Urinary bladder (tissue), 3 donors: ENCODE measurements at regions not wholly inside any gene's neighbourhood (a gene's known extent, or its start where the extent isn't known, plus 50 kb on each side); places are given as distances from the start of the nearest gene placed in this dataset.
A peak's percentile ranks its signal among the peaks of the same experiment; 100 is the strongest.

ENCODE experiments used
- DNase-seq: peaks from one replicate; pipeline ENCODE4 v3.0.0-alpha.2; 2015; ENCODE audit errors: extremely low spot score
- H3K27ac ChIP-seq: one replicate; pipeline ENCODE4 v1.5.1; 2013; ENCODE audit warnings: low read depth, mild to moderate bottlenecking, moderate library complexity
- H3K36me3 ChIP-seq: one replicate; pipeline ENCODE4 v1.6.1; 2013; ENCODE audit warnings: mild to moderate bottlenecking, moderate library complexity; ENCODE audit not compliant: insufficient read depth
- H3K4me1 ChIP-seq: one replicate; pipeline ENCODE4 v1.6.1; 2013; ENCODE audit warnings: mild to moderate bottlenecking, moderate library complexity; ENCODE audit not compliant: insufficient read depth
- H3K4me3 ChIP-seq: one replicate; pipeline ENCODE4 v1.5.1; 2013; ENCODE audit warnings: low read depth, low read length
- WGBS: extraction: QIAGEN DNeasy Blood & Tissue Kit; methylation state at CpG from one replicate; pipeline ENCODE4 v1.1.7; 2013; 5-methylcytosine and 5-hydroxymethylcytosine counted together
- donor health status: healthy with polysubstance abuse.
- donor health status: healthy.

DNA sequence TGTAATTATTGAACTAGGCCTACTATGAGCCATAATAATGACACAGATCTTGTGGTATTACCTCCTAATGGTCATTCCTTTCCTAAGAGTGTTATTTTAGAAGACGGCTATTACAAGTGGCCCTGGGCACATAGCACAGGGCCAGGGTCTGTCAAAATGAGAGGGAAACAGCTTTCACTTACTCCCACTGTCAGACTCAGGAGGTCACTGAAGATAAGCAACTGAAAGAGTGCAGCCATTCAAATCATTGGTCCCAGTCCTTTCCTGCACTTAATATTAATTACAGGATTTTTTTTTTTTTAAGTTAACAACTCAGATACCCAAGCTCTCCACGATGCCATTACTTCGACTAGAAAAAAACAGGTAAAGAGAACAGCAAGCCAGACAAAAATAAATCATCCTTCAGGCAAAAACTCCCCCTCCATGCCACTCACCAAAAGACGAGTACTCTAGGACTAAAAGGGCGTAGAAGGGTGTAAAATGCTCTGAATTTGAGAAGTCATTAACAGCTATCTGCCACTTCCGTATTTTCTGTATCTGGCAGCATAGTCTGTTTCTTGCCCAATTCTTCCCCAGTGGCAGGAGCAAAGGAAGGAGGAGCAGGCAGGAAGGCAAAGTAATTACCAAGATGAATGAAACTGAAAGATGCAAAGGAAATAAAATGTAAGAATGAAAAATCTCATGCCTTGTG lies 87.4 kb downstream of the ZNF608 start:
- H3K4me1 ChIP-seq: no peaks in the 10 kb centered on the region
- DNase-seq: no peak
- H3K36me3 ChIP-seq: no peaks in the 10 kb centered on the region
- H3K27ac ChIP-seq: no peak overlapping the region
- no peak overlapping the region for H3K4me3 ChIP-seq
- WGBS: 82% methylated on average over 6 of the region's 6 CpGs

DNA sequence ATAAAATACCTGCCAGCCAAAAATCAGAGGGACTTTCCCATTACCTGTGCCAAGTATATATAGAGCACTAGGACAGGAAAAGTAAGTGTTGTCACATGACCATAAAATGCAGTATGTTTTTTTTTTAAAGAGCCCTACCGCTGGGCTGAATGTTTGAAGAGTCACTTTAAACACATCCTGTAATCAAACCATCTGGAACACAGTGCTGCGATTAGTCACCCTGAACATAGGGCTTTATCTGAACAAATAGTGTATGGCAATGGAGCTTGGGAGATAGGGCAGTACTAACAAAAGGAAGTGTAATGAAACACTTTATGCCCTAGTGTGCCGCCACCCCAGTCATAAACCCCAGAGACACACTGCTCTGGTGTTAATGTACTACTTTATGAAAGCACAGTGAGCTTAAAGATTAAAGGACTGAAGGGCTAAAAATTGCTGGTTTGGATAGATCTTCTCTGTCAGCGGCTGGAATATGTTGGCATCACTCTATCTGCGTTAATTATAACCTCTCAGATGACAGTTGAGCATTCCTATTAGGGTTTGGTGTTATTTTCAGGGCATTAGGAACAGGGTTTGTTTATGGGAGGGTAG lies 90.4 kb downstream of the ZNF608 start:
- peaks cover 1% of the 10 kb centered on the region for H3K4me1 ChIP-seq

DNA sequence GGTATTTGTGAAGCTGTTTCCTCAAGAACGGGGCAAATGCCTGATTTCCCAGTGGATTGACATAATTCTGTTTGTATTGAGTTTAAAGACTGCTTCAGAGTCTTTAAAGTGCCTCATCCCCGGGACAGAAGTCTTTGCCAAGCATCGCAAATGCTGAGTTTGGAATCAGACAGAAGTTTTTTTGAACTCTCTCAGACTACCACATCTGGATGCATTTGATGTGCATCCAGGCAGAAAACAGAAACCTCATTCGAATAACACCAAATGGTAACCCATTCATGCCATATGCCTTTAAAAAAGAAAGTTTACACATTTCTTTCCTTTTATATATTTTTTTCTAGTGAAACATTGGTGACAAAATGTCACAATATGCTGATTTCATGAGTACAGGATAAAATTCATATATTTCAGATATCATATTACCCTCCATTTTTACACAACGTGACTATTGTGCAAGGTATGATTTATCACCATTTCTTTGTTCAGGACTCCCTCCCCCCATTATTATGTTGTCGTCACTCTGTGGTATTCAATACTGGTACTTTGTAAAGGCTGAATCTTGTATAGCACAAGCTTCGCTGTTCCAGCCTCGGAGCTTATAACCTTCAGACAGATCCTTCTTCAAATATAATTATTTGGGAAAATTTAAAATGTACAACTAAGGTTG lies 91.1 kb downstream of the ZNF608 start:
- WGBS: 48% methylated on average over 8 of the region's 8 CpGs
- Histone ChIP-seq H3K4me3 (no peak overlapping the region), H3K4me1 (peaks cover 1% of the 10 kb centered on the region), H3K36me3 (no peaks in the 10 kb centered on the region), H3K27ac (no peak overlapping the region)
- DNase-seq: no peak

More for the DNA sequence above, 90.4 kb downstream of the ZNF608 start:
- H3K4me3 ChIP-seq: no peak overlapping the region
- no peak overlapping the region for H3K27ac ChIP-seq
- 50% methylated on average over 5 of the region's 5 CpGs for WGBS
- H3K36me3 ChIP-seq: no peaks in the 10 kb centered on the region
- DNase-seq: no peak

DNA sequence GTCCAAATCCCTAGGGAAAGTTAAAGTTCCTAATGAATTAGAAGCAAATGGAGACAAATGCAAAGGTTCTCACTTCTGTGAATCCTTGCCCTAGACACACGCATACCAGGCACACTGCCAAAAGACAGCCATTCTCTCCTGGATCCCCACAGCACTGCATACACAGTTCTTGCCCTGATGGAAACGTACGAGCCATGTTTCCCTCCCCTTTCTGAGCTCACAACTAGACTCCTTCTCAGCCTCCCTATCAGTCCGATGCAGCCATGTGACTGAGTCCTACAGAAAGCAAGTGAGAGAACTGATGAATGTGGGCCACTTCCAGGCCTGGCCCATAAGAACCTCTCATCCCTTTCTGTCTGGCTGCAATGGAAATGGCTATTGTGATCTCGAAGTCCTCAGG lies 92.0 kb downstream of the ZNF608 start:
- H3K4me3 ChIP-seq: no peak overlapping the region
- WGBS: 87% methylated on average over 5 of the region's 5 CpGs
- H3K4me1 ChIP-seq: peaks cover 1% of the 10 kb centered on the region
- DNase-seq: no peak
- no peaks in the 10 kb centered on the region for H3K36me3 ChIP-seq
- H3K27ac ChIP-seq: no peak overlapping the region

DNA sequence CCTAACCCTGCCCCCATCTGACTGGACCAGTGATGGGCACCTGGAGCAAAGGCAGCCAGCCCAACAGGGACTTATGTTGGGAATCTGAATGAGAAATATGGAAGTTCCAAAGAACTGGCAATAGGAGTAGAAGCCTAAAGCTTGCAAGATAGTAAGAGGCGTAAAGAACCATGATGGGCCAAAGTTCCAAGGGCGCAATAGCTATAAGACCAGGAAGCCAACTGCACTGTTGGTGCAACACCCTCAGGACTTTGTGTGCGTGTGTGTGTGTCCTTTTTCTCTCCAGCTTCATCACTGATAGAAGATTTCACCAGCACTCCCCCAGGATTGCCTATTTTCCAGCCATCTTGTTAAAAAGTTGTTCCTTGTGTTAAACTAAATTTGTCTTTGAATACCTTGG lies 92.8 kb downstream of the ZNF608 start:
- 98% methylated on average over 3 of the region's 3 CpGs for WGBS
- no peak for DNase-seq
- H3K4me1 ChIP-seq: peaks cover 1% of the 10 kb centered on the region
- H3K27ac ChIP-seq: no peak overlapping the region
- no peaks in the 10 kb centered on the region for H3K36me3 ChIP-seq
- no peak overlapping the region for H3K4me3 ChIP-seq

DNA sequence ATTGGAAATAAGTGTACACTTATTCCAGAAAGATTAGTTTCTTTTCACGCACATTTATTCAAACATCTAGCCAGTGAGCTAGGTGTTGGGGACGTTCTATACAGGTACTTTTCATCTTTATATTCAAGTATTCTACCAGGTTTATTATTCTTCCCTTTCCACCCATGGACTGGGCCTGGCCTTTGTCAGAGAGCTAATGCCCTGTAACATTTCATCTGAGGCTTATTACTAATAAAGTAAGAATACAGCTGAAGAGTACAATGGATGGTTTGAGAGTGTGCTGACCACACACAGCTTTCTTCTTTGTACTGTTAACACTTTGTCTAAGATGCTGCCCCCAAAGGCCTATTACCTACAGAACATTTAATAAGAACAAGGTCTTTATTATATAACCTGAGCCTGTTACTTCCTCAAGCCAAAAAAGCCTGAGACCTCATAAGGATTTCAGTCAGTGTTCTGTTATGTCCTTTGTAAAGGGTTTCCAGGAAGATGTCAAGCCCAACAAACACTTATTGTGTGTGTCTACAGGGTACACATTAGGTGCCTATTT lies 93.5 kb downstream of the ZNF608 start:
- 97% methylated on average over 2 of the region's 2 CpGs for WGBS
- no peak overlapping the region for H3K27ac ChIP-seq
- no peak for DNase-seq
- no peaks in the 10 kb centered on the region for H3K36me3 ChIP-seq
- H3K4me3 ChIP-seq: no peak overlapping the region
- H3K4me1 ChIP-seq: peaks cover 1% of the 10 kb centered on the region

DNA sequence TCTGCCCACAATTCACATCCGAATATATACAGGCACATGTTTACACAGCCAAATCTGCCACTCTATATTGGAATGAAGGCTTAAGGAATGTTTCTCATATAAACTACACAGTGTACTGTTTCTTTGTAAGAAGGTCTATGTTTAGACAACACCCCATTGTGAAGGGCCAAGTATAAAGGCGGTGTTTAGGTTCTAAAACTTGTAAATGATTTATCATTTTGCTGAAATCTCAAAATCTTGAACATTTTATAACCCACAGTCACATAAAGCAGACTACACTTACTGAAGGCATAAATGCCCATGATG lies 94.0 kb downstream of the ZNF608 start:
- H3K36me3 ChIP-seq: no peaks in the 10 kb centered on the region
- 55% methylated on average over 2 of the region's 2 CpGs for WGBS
- no peak for DNase-seq
- no peak overlapping the region for H3K4me3 ChIP-seq
- H3K27ac ChIP-seq: no peak overlapping the region
- H3K4me1 ChIP-seq: peaks cover 1% of the 10 kb centered on the region

DNA sequence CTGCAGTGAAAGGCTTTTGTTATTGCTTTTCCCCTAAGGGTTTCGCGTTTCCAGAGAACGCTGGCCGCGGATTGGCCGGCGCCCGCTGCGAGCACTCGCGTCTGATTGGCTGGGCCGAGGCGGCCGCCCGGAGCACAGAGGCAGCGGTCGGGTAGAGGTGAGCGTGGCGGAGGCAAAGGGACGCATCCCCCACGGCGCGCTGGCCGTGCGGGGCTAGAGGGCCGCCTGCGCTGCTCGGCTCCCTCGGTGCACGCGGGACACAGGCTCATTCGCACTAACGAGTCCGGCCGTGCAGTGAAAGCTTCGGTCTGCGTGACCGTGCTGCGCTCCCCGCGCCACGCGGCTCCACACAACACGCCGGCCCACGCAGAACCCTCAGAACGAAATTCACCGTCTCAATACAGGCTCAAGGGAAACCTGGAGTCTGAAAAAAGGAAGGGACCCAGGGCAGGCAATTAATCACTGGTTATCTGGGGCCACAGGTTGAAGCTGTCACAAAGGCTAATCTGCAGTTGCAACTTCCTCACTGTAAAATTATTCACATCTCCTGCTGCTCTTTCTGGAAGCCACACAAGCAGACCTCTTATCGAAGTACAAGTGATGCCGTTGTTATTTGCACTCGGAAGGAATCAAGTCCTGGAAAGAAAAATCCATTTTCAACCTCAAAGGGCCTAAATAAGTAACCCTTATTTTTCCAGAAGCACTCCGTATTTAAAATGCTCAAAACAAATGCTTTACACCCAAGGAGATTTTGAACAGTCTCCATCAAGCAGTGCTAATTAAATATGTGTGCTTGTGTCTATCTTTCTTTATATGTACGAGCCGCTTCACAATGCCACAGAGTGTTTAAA lies 94.6 kb downstream of the ZNF608 start:
- no peak for DNase-seq
- peaks cover 1% of the 10 kb centered on the region for H3K4me1 ChIP-seq
- 3% methylated on average over 54 of the region's 54 CpGs for WGBS
- peak overlapping the region; percentile 42 for H3K4me3 ChIP-seq
- no peaks in the 10 kb centered on the region for H3K36me3 ChIP-seq
- H3K27ac ChIP-seq: no peak overlapping the region

DNA sequence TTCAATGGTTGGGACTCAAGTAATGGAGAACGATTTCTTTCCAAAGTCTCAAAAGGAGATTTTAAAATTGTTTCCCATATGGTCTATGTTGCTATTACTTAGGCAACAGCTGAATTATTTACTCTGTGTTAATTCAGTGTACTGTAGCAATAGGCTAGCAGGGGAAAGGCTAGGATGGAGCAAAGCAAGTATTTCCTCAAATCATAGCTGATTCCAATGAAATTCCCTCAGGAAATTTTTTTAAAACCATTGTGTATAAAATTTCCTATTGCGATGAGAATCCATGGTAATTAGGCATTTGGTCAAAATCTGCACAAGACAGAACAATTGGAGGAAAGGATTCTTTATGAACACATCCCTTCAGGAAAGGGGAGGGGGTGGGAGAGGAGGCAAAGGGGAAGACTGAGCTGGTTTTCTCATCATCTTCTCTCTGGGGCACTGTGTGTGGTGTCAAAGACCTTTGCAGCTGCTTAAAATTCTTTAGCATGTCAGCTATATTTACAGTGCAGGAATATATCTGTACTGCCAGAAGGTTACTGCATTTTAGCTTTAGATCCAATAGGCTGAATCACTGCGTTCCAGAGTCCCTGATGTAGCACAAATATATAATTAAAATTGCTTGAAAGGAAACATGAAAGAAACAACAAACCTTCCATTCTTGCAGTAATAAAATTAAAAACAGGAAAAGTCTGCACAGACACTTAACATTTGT lies 95.3 kb downstream of the ZNF608 start:
- 20% methylated on average over 3 of the region's 3 CpGs for WGBS

DNA sequence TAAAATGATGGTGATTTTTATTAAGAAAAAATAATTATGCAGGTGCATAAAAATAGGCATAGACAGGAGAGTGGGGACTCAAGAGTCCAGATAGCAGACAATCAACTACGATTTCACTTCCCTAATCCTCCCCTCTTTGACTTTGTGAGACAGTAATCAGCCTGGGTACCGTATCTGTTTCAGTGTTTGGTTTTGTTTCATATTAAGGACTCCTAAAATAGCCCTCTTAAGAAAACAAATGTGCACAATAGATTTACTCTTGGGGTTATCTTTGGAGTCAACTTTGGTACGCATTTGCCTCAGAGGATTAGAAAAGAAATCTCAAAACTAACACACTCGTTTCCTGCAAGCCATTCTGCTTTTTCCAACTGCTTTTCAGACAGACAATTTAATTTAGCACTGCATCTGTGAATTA lies 96.3 kb downstream of the ZNF608 start:
- Histone ChIP-seq H3K4me1 (peaks cover 1% of the 10 kb centered on the region), H3K27ac (no peak overlapping the region), H3K4me3 (no peak overlapping the region), H3K36me3 (no peaks in the 10 kb centered on the region)
- no peak for DNase-seq
- 25% methylated on average over 4 of the region's 4 CpGs for WGBS

More for the DNA sequence above, 95.3 kb downstream of the ZNF608 start:
- Histone ChIP-seq H3K36me3 (no peaks in the 10 kb centered on the region), H3K4me3 (peak overlapping the region; percentile 42), H3K27ac (no peak overlapping the region), H3K4me1 (peaks cover 1% of the 10 kb centered on the region)
- DNase-seq: no peak

DNA sequence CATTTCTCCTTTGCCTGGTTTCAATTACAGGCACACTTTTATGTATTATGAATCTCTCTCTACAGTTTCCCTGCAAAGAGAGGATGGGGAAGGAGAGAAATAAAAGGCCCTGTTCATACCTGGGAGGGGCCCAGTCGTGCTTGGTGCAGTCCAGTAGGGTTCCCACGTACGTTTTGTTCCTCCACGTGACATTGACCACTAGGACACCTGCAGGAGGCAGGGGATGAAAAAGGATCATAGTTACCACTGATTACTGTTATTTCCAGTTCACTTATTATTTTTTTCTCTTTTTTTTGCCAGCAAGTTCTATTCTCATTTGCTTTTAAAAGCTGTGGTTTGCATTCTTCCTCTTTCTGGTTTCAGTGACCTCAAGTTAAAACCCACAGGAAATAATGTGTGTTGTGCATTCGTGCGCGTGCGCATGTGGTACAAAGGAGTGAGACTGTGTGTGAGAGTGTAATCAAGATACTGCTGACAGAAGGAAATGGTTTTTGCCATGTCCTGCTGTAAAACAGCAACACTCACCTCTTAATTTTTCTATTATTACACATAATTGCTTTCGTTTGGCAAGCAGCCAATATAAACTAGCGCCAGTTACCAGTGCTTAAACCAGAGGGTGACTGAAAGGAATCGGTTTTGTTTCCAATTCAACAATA lies 96.8 kb downstream of the ZNF608 start:
- Histone ChIP-seq H3K4me1 (peaks cover 1% of the 10 kb centered on the region), H3K4me3 (no peak overlapping the region), H3K36me3 (no peaks in the 10 kb centered on the region), H3K27ac (no peak overlapping the region)
- DNase-seq: peak; percentile 76
- WGBS: 58% methylated on average over 11 of the region's 11 CpGs

DNA sequence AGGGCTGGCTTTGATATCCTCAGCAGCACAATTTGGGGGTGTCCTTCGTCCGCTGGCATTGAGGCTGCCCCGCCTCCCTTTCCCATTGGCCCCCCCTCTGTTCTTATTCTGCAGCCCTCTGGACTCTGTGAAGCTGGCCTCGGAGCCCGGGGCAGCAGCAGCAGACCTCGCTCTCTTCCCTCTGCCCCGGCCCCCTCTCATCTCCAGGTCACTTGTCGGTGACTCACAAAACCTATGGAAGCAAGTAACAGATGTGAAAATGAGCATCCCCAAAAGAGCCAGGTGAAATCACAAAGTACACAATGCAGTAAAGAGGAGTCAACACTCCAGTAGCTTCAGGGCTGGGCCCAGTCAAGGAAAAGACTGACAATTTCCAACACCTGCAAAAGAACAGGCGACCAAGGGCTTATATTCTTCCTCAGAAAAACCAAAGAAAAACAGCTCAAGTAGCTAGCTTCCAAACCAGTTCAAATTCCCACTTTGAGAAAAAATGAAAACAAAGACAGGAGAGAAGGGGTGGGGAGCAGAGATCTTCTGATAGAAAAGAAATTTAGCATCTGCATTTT lies 97.5 kb downstream of the ZNF608 start:
- no peaks in the 10 kb centered on the region for H3K36me3 ChIP-seq
- WGBS: 84% methylated on average over 9 of the region's 9 CpGs
- H3K4me1 ChIP-seq: peaks cover 1% of the 10 kb centered on the region
- no peak overlapping the region for H3K4me3 ChIP-seq
- no peak overlapping the region for H3K27ac ChIP-seq
- no peak for DNase-seq
